CD8-positive, alpha-beta memory T cell (primary cell): ENCODE measurements at regions not wholly inside any gene's neighbourhood (a gene's known extent, or its start where the extent isn't known, plus 50 kb on each side); places are given as distances from the start of the nearest gene placed in this dataset.

ENCODE experiments used
- CTCF ChIA-PET: fragments of 350-600 bp; sonication (Branson Sonifier 250); formaldehyde crosslinking; loops from one replicate; lab custom pipeline; 2021; ENCODE audit warnings: antibody characterized with exemption; lab: Charles Lee
- POLR2A ChIA-PET: fragments of 350-600 bp; sonication (Branson Sonifier 250); formaldehyde crosslinking; loops from one replicate; lab custom pipeline; 2021; ENCODE audit warnings: antibody characterized with exemption; lab: Charles Lee
- DNase-seq, 5 donors: peaks; one replicate each; pipeline versions ENCODE4 v3.0.0 to v3.0.0-alpha.2; 2020 to 2022; ENCODE audit warnings: mixed read lengths in 1 of 5
- H3K27ac ChIP-seq: one replicate; pipeline ENCODE4 v1.7.0; 2013; ENCODE audit warnings: low read depth, mild to moderate bottlenecking, low read length, moderate library complexity
- H3K27me3 ChIP-seq: 2 replicates; pipeline ENCODE4 v1.7.0; 2013; ENCODE audit warnings: low read length, mild to moderate bottlenecking; ENCODE audit not compliant: insufficient read depth, poor library complexity, severe bottlenecking
- H3K36me3 ChIP-seq: 2 replicates; pipeline ENCODE4 v1.7.0; 2013; ENCODE audit warnings: mild to moderate bottlenecking, low read length, moderate library complexity; ENCODE audit not compliant: insufficient read depth
- H3K4me1 ChIP-seq: 2 replicates; pipeline ENCODE4 v1.7.0; 2013; ENCODE audit warnings: mild to moderate bottlenecking, low read length, moderate library complexity; ENCODE audit not compliant: insufficient read depth
- H3K4me3 ChIP-seq: 2 replicates; pipeline ENCODE4 v1.7.0; 2013; ENCODE audit warnings: mild to moderate bottlenecking, low read length
- H3K9me3 ChIP-seq: 2 replicates; pipeline ENCODE4 v1.7.0; 2013; ENCODE audit warnings: mild to moderate bottlenecking, low read length
- H3K27ac Mint-ChIP-seq, 8 donors: one replicate each; pipeline ENCODE4 v1.8.0; 2020 to 2021; ENCODE audit warnings: mixed read lengths in 8 of 8, mild to moderate bottlenecking in 6 of 8, inconsistent platforms in 3 of 8, moderate library complexity in 3 of 8
- H3K27me3 Mint-ChIP-seq, 2 donors: one replicate each; pipeline ENCODE4 v1.8.0; 2020 to 2021; ENCODE audit warnings: mixed read lengths in 2 of 2, mild to moderate bottlenecking in 1 of 2, moderate library complexity in 1 of 2
- H3K36me3 Mint-ChIP-seq, 3 donors: one replicate each; pipeline ENCODE4 v1.8.0; 2020 to 2021; ENCODE audit warnings: mixed read lengths in 3 of 3, inconsistent platforms in 1 of 3, mild to moderate bottlenecking in 1 of 3
- H3K4me1 Mint-ChIP-seq, 3 donors: one replicate each; pipeline ENCODE4 v1.8.0; 2020 to 2021; ENCODE audit warnings: mixed read lengths in 3 of 3, inconsistent platforms in 1 of 3, mild to moderate bottlenecking in 1 of 3
- H3K4me3 Mint-ChIP-seq, 7 donors: one replicate each; pipeline ENCODE4 v1.8.0; 2020 to 2021; ENCODE audit warnings: mixed read lengths in 7 of 7, mild to moderate bottlenecking in 6 of 7, moderate library complexity in 4 of 7, inconsistent platforms in 2 of 7
- H3K9me3 Mint-ChIP-seq, 5 donors: one replicate each; pipeline ENCODE4 v1.8.0; 2020 to 2022; ENCODE audit warnings: mixed read lengths in 5 of 5, mild to moderate bottlenecking in 3 of 5, moderate library complexity in 2 of 5, inconsistent platforms in 1 of 5

DNA sequence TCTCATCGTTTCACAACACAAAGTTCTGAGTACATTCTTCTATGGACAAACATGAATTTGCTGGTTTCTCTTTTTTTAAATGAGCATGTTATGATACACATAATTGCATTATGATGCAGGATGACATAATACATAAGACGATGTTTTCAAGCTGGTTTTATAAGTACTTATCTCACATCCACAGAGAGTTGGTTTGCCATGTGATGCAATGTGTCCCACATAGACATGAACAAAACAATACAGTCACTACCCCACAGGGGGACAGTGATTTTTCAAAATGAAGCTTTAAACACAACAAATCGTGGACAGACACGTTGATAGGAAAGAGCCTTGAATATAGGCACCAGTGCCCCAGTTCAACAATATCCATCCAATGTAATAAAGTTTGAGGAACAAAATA lies 447.1 kb downstream of the KLF12 start:
- no peak for DNase-seq
- Mint-ChIP-seq H3K4me3 (no peak overlapping the region), H3K9me3 (peaks cover 0 to 1% (median 0%) of the 10 kb centered on the region in 5 donors), H3K4me1 (peaks cover 4 to 19% (median 7%) of the 10 kb centered on the region in 3 donors), H3K27ac (no peak overlapping the region), H3K36me3 (peaks cover 0 to 66% (median 28%) of the 10 kb centered on the region in 3 donors), H3K27me3 (no peaks in the 10 kb centered on the region)
- POLR2A ChIA-PET, result interaction anchor here (1.0 kb wide), 1 partner anchor 11 kb away, joined by 3 read pairs; no protein-coding TSS in a partner anchor
- CTCF ChIA-PET, result no interaction called here
- Histone ChIP-seq H3K4me3 (no peak overlapping the region), H3K27ac (no peak overlapping the region), H3K9me3 (no peaks in the 10 kb centered on the region), H3K27me3 (no peaks in the 10 kb centered on the region), H3K4me1 (no peaks in the 10 kb centered on the region), H3K36me3 (peaks cover 4% of the 10 kb centered on the region)

DNA sequence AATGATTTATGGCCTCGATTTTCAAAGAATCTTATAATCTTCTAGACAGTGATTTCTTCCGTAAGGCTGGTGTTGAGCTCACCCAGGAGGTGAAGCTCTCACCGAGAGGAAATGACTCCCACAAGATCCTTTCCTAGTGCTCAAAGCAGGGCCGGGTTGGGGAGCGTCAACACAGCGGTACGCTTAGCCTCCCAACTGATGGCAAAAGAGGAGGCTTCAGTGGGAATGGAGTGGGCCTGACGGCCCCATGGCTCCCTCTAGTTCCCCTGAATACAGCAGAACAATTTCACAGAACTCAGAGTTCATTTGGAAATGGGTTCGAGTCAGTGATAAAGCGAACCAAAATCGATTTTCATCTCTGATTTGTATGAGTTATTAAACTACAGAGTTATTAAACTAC lies 449.5 kb downstream of the KLF12 start:
- no peak overlapping the region for H3K4me3 ChIP-seq
- no peaks in the 10 kb centered on the region for H3K9me3 ChIP-seq
- ChIA-PET POLR2A (no interaction called here), CTCF (no interaction called here)
- Mint-ChIP-seq H3K27ac (peak overlapping the region in 1 of 8 donors; percentile 15), H3K27me3 (no peaks in the 10 kb centered on the region), H3K36me3 (peaks cover 0 to 51% (median 24%) of the 10 kb centered on the region in 3 donors), H3K4me1 (peaks cover 3 to 7% (median 4%) of the 10 kb centered on the region in 3 donors), H3K4me3 (no peak overlapping the region), H3K9me3 (peaks cover 0 to 1% (median 0%) of the 10 kb centered on the region in 5 donors)
- H3K4me1 ChIP-seq, result no peaks in the 10 kb centered on the region
- no peak for DNase-seq
- no peak overlapping the region for H3K27ac ChIP-seq
- no peaks in the 10 kb centered on the region for H3K27me3 ChIP-seq
- no peaks in the 10 kb centered on the region for H3K36me3 ChIP-seq

DNA sequence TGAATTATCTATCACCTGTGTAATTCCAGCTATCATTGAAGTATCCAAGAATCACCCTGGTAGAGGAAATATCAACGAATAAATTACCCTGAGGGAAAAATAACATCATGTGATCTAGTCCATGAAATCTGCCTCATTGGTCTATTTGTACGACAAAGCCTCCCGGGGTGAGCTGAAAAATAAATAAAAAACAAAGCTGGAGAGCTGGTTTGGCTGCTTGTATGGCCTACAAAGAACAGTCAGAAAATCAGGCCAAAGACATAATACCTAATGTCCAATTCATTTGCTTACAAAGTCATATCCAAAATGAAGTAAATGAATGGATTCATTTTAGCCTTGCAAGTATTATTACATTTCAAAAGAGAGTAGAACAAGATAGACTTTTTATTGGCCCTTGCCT lies 449.9 kb downstream of the KLF12 start:
- Mint-ChIP-seq H3K4me3 (no peak overlapping the region), H3K9me3 (peaks cover 0 to 1% (median 0%) of the 10 kb centered on the region in 5 donors), H3K4me1 (peaks cover 2 to 7% (median 3%) of the 10 kb centered on the region in 3 donors), H3K27ac (no peak overlapping the region), H3K36me3 (peaks cover 0 to 47% (median 21%) of the 10 kb centered on the region in 3 donors), H3K27me3 (no peaks in the 10 kb centered on the region)
- ChIA-PET CTCF (no interaction called here), POLR2A (no interaction called here)
- H3K36me3 ChIP-seq, result no peaks in the 10 kb centered on the region
- no peak overlapping the region for H3K27ac ChIP-seq
- H3K4me1 ChIP-seq, result no peaks in the 10 kb centered on the region
- H3K4me3 ChIP-seq, result no peak overlapping the region
- no peaks in the 10 kb centered on the region for H3K9me3 ChIP-seq
- H3K27me3 ChIP-seq, result no peaks in the 10 kb centered on the region
- DNase-seq, result no peak

DNA sequence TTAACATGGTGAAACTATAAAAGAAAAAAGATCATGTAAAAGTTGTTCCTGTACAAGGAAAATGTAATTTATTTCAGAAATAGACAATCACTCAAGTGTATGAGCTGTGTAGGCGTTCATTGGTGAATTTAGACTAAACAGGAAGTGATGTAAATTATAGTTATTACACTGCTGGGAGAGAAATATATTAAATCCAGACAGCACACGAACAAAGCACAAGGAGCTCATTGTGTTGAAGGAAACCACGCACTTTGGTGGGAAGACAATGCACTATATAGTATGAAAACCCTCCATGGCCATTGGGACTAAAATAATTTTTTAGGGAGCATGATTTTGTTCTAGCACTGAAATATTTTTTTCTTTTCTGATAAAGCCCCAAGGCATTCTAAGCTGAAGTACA lies 450.5 kb downstream of the KLF12 start:
- Mint-ChIP-seq H3K4me3 (no peak overlapping the region), H3K4me1 (peaks cover 2 to 3% (median 2%) of the 10 kb centered on the region in 3 donors), H3K27me3 (no peaks in the 10 kb centered on the region), H3K9me3 (peaks cover 0 to 1% (median 0%) of the 10 kb centered on the region in 5 donors), H3K36me3 (peaks cover 0 to 41% (median 18%) of the 10 kb centered on the region in 3 donors), H3K27ac (peak overlapping the region in 1 of 8 donors; percentile 81)
- H3K36me3 ChIP-seq, result no peaks in the 10 kb centered on the region
- ChIA-PET POLR2A (no interaction called here), CTCF (no interaction called here)
- H3K27ac ChIP-seq, result no peak overlapping the region
- no peak for DNase-seq
- H3K4me3 ChIP-seq, result no peak overlapping the region
- no peaks in the 10 kb centered on the region for H3K9me3 ChIP-seq
- H3K4me1 ChIP-seq, result no peaks in the 10 kb centered on the region
- no peaks in the 10 kb centered on the region for H3K27me3 ChIP-seq

DNA sequence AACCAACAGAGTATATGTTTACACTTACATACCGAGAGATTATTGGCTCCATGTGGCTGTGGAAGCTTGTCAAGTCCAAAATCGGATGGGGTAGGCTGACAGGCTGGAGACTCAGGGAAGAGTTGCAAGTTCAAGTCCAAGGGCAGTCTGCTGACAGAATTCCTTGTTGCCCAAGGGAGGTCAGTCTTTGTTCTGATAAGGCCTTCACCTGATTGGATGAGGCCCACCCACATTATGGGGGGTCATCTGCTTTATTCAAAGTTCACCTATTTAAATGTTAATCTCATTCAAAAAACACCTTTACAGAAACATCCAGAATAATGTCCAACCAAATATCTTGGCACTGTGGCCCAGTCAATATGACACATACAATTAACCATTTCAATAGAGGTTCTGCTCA lies 452.4 kb downstream of the KLF12 start:
- H3K27ac ChIP-seq, result no peak overlapping the region
- Mint-ChIP-seq H3K36me3 (peaks cover 0 to 25% (median 13%) of the 10 kb centered on the region in 3 donors), H3K27ac (peak overlapping the region in 2 of 8 donors; percentile 10 to 21), H3K27me3 (no peaks in the 10 kb centered on the region), H3K4me1 (no peaks in the 10 kb centered on the region), H3K4me3 (no peak overlapping the region), H3K9me3 (peaks cover 0 to 1% (median 0%) of the 10 kb centered on the region in 5 donors)
- no peaks in the 10 kb centered on the region for H3K27me3 ChIP-seq
- POLR2A ChIA-PET, result no interaction called here
- H3K4me1 ChIP-seq, result no peaks in the 10 kb centered on the region
- no peaks in the 10 kb centered on the region for H3K36me3 ChIP-seq
- CTCF ChIA-PET, result no interaction called here
- no peak for DNase-seq
- no peaks in the 10 kb centered on the region for H3K9me3 ChIP-seq
- no peak overlapping the region for H3K4me3 ChIP-seq

DNA sequence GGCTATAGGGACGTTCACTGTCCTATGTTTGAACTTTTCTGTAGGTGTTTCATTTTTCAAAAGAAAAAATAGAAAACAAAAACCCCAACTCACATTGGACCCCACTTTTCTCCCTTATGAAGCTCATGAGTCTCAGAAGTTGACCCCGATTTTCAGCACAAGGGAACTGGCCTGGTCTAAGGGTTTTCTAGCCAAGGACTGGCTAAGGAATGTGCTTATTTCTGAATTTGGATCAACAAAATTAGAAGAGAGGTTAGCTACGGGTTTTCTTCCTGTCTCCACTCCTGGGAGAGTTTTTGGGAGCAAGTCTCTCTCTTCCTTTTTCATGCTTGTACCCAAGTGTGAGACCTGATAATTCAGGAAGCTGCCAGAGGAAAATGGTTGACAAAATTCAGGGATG lies 453.2 kb downstream of the KLF12 start:
- POLR2A ChIA-PET, result no interaction called here
- H3K9me3 Mint-ChIP-seq, result peaks cover 0 to 1% (median 0%) of the 10 kb centered on the region in 5 donors
- H3K4me3 Mint-ChIP-seq, result no peak overlapping the region
- peaks cover 0 to 3% (median 0%) of the 10 kb centered on the region in 3 donors for H3K4me1 Mint-ChIP-seq
- Histone ChIP-seq H3K27me3 (no peaks in the 10 kb centered on the region), H3K4me1 (no peaks in the 10 kb centered on the region), H3K4me3 (no peak overlapping the region), H3K9me3 (no peaks in the 10 kb centered on the region), H3K27ac (no peak overlapping the region), H3K36me3 (no peaks in the 10 kb centered on the region)
- H3K27me3 Mint-ChIP-seq, result no peaks in the 10 kb centered on the region
- DNase-seq, result no peak
- CTCF ChIA-PET, result no interaction called here
- H3K36me3 Mint-ChIP-seq, result peaks cover 0 to 21% (median 13%) of the 10 kb centered on the region in 3 donors
- no peak overlapping the region for H3K27ac Mint-ChIP-seq

DNA sequence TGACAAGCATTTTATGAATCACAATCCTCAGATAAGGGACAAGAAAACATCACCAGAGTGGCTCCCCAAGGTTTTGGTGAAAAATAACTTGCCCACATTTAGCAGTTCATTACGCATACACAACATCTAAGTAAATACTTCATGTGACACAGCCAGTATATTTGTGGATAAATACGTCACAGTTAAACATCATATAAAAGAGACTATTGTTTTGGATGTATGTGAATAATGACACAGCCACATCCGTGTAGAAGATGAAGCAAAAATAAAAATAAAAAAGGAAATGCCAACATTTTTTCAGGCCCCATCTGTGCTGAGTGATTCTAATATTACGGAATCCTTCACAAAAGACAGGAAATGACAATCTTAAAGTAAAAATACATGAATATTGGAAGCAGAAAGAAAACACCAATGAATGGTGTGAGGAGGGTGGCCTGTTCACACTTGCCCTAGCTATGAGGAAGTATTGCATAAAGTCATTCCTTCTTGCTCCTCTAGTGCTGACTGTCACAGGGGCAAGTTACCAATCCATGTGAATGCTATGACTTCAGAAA lies 457.1 kb downstream of the KLF12 start:
- DNase-seq, result no peak
- H3K36me3 ChIP-seq, result no peaks in the 10 kb centered on the region
- H3K27me3 ChIP-seq, result no peaks in the 10 kb centered on the region
- no peak overlapping the region for H3K27ac Mint-ChIP-seq
- peaks cover 0 to 9% (median 5%) of the 10 kb centered on the region in 3 donors for H3K36me3 Mint-ChIP-seq
- H3K4me3 ChIP-seq, result no peak overlapping the region
- H3K9me3 Mint-ChIP-seq, result no peaks in the 10 kb centered on the region
- peaks cover 0 to 3% (median 0%) of the 10 kb centered on the region in 3 donors for H3K4me1 Mint-ChIP-seq
- H3K27ac ChIP-seq, result no peak overlapping the region
- H3K27me3 Mint-ChIP-seq, result no peaks in the 10 kb centered on the region
- H3K4me1 ChIP-seq, result no peaks in the 10 kb centered on the region
- ChIA-PET CTCF (no interaction called here), POLR2A (no interaction called here)
- no peak overlapping the region for H3K4me3 Mint-ChIP-seq
- no peaks in the 10 kb centered on the region for H3K9me3 ChIP-seq

DNA sequence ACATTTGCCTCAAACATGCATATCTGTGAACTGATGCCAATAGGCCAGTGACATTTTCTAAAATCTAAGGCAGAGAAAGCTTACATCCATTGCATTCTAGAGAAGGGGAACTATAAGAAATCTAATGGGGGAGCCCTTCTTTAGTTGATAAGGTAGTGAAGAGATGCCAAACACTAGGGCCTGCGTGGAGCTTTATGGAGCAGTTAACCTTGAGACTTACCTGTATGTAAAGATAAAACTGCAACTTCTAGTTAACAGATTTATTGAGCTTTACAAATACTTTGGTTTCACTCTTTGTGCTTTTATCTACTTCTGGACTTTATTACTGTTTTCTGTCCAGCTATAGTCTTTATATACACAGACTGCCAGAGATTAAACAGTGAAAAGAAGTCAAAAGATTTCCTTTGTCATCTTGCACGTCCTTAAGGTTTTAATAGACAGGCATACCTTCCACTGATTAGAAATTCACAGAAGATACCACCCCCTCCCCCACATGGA lies 457.6 kb downstream of the KLF12 start:
- H3K4me1 Mint-ChIP-seq, result peaks cover 0 to 3% (median 0%) of the 10 kb centered on the region in 3 donors
- Histone ChIP-seq H3K36me3 (no peaks in the 10 kb centered on the region), H3K27ac (no peak overlapping the region), H3K4me1 (no peaks in the 10 kb centered on the region), H3K9me3 (no peaks in the 10 kb centered on the region), H3K27me3 (no peaks in the 10 kb centered on the region), H3K4me3 (no peak overlapping the region)
- POLR2A ChIA-PET, result interaction anchor here (1.2 kb wide), 1 partner anchor 11 kb away, joined by 3 read pairs; no protein-coding TSS in a partner anchor
- no peak overlapping the region for H3K27ac Mint-ChIP-seq
- CTCF ChIA-PET, result no interaction called here
- peaks cover 0 to 4% (median 3%) of the 10 kb centered on the region in 3 donors for H3K36me3 Mint-ChIP-seq
- H3K9me3 Mint-ChIP-seq, result no peaks in the 10 kb centered on the region
- no peak for DNase-seq
- no peak overlapping the region for H3K4me3 Mint-ChIP-seq
- no peaks in the 10 kb centered on the region for H3K27me3 Mint-ChIP-seq
